Esophagus (tissue), 2 donors: ENCODE measurements at regions not wholly inside any gene's neighbourhood (a gene's known extent, or its start where the extent isn't known, plus 50 kb on each side); places are given as distances from the start of the nearest gene placed in this dataset.

ENCODE experiments used
- H3K27ac ChIP-seq, 2 donors: one replicate each; pipeline ENCODE4 v1.5.1; 2013; ENCODE audit warnings: low read depth in 2 of 2, mild to moderate bottlenecking in 2 of 2, inconsistent platforms in 1 of 2, low read length in 1 of 2, moderate library complexity in 1 of 2
- H3K27me3 ChIP-seq, 2 donors: one replicate each; pipeline ENCODE4 v1.6.1; 2013; ENCODE audit warnings: low read length in 2 of 2, control low read depth in 1 of 2, mild to moderate bottlenecking in 1 of 2; ENCODE audit not compliant: insufficient read depth in 2 of 2, control insufficient read depth in 1 of 2
- H3K36me3 ChIP-seq, 2 donors: one replicate each; pipeline ENCODE4 v1.6.1; 2013; ENCODE audit warnings: low read length in 1 of 2; ENCODE audit not compliant: control insufficient read depth in 2 of 2, insufficient read depth in 2 of 2
- H3K4me1 ChIP-seq, 2 donors: one replicate each; pipeline ENCODE4 v1.6.1; 2013; ENCODE audit warnings: low read length in 1 of 2; ENCODE audit not compliant: control insufficient read depth in 2 of 2, insufficient read depth in 2 of 2
- H3K4me3 ChIP-seq, 2 donors: one replicate each; pipeline ENCODE4 v1.5.1; 2013; ENCODE audit warnings: low read length in 2 of 2, mild to moderate bottlenecking in 2 of 2, low read depth in 1 of 2, moderate library complexity in 1 of 2
- H3K9me3 ChIP-seq, 2 donors: one replicate each; pipeline ENCODE4 v1.6.1; 2013; ENCODE audit warnings: mild to moderate bottlenecking in 2 of 2, low read depth in 1 of 2, low read length in 1 of 2, moderate library complexity in 1 of 2; ENCODE audit not compliant: control insufficient read depth in 2 of 2, insufficient read depth in 1 of 2
- WGBS, 2 donors: extraction: QIAGEN DNeasy Blood & Tissue Kit; methylation state at CpG; one replicate each; pipeline ENCODE4 v1.1.7; 2013; 5-methylcytosine and 5-hydroxymethylcytosine counted together
- donor health status: healthy with polysubstance abuse.
- donor health status: Bipolar disorder and iron deficiency.

DNA sequence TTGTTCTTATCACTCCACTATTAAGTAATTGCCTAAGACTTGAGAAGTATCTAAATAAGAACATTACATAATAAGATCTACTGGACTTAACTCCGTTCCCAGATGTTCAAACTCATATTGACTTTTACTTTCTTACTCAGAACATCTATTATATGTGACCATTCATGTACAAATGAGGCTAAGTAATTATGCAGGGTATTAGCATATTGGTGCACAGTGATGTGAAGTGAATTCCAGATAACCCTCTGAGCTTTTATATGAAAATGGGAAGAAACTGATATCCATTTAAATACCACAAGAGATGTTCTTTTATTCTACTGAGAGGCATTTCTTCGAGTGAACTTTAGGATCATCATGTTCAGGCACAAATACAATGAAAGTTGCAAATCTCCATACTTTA is 135.7 kb downstream of the ZPLD1 start:
- no peak overlapping the region for H3K4me3 ChIP-seq
- no peak overlapping the region for H3K27ac ChIP-seq
- H3K9me3 ChIP-seq, result no peaks in the 10 kb centered on the region
- no peaks in the 10 kb centered on the region for H3K27me3 ChIP-seq
- H3K4me1 ChIP-seq, result no peaks in the 10 kb centered on the region
- 46 to 51% methylated on average over 2 of the region's 2 CpGs for WGBS, 2 donors
- no peaks in the 10 kb centered on the region for H3K36me3 ChIP-seq

GRCh38 chr3:102571006-102571405 is 136.2 kb downstream of the ZPLD1 start:
- 90 to 91% methylated on average over 1 of the region's 1 CpG for WGBS, 2 donors
- H3K9me3 ChIP-seq, result no peaks in the 10 kb centered on the region
- H3K27ac ChIP-seq, result no peak overlapping the region
- no peaks in the 10 kb centered on the region for H3K36me3 ChIP-seq
- no peak overlapping the region for H3K4me3 ChIP-seq
- H3K27me3 ChIP-seq, result no peaks in the 10 kb centered on the region
- H3K4me1 ChIP-seq, result no peaks in the 10 kb centered on the region

DNA sequence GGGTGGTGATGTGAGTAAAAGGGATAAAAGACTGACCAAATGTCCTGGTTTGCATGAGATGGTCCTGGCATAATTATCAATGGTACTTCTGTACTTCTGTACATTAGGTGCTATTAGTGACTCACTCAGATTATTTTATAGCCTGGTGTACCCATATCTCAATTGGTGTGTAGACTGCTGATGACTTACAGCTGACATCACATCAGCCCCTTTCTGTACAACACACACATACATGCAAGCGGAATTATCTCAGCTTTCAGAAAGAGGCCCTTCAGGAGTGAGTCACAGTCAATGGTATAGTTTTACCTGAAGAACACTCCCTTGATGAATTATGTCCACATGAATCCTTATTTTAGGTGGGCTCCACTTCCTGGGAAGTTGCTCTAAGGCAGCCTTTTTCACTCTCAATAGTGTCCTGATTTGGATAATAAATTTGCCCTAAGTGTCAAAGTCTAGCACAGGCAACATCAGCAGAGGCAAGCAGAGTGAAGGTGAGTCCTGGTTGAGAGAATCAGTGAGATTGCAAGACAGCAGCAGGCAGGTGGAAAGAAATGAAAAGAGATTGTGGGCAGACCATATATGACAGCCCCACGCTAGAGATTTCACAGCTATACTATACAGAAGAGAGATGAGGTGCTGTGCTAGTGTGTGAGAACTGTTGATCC is 137.0 kb downstream of the ZPLD1 start:
- no peaks in the 10 kb centered on the region for H3K36me3 ChIP-seq
- WGBS, 2 donors, result 82 to 85% methylated on average over 2 of the region's 2 CpGs
- no peak overlapping the region for H3K4me3 ChIP-seq
- no peaks in the 10 kb centered on the region for H3K4me1 ChIP-seq
- no peaks in the 10 kb centered on the region for H3K27me3 ChIP-seq
- H3K27ac ChIP-seq, result no peak overlapping the region
- no peaks in the 10 kb centered on the region for H3K9me3 ChIP-seq

- WGBS, 2 donors, result 82 to 83% methylated on average over 3 of the region's 3 CpGs
- H3K27ac ChIP-seq, result no peak overlapping the region
These were observed 138.7 kb downstream of the ZPLD1 start for GRCh38 chr3:102573483-102574028.

GRCh38 chr3:102574355-102574754 is 139.5 kb downstream of the ZPLD1 start:
- H3K27me3 ChIP-seq, result no peaks in the 10 kb centered on the region
- no peak overlapping the region for H3K4me3 ChIP-seq
- H3K36me3 ChIP-seq, result no peaks in the 10 kb centered on the region
- no peaks in the 10 kb centered on the region for H3K4me1 ChIP-seq
- H3K9me3 ChIP-seq, result no peaks in the 10 kb centered on the region
- H3K27ac ChIP-seq, result no peak overlapping the region
- 71 to 72% methylated on average over 6 of the region's 6 CpGs for WGBS, 2 donors

More at GRCh38 chr3:102573483-102574028, 138.7 kb downstream of the ZPLD1 start:
- no peaks in the 10 kb centered on the region for H3K27me3 ChIP-seq
- no peaks in the 10 kb centered on the region for H3K9me3 ChIP-seq
- no peaks in the 10 kb centered on the region for H3K4me1 ChIP-seq
- no peak overlapping the region for H3K4me3 ChIP-seq
- H3K36me3 ChIP-seq, result no peaks in the 10 kb centered on the region

DNA sequence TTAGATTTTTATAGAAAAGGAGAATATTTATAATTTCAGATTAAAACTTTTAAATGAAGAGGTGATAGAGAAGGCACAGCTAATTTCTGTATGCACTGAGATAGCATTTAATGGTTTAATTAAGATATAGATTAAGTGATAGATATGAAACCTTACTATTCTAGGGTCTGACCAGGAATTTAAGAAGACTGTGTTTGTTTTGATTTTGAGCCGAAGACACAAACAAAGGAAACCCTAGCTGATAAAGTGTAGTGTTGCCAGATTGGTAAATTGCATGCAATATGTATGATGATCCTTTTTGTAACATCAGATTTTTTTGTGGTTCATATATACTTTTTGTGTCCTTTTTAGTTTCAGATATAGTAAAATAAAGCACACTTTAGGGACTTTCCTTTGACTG is 141.8 kb downstream of the ZPLD1 start:
- 65 to 69% methylated on average over 1 of the region's 1 CpG for WGBS, 2 donors
- H3K27ac ChIP-seq, result no peak overlapping the region
- no peaks in the 10 kb centered on the region for H3K9me3 ChIP-seq
- H3K27me3 ChIP-seq, result no peaks in the 10 kb centered on the region
- H3K4me3 ChIP-seq, result no peak overlapping the region
- H3K4me1 ChIP-seq, result no peaks in the 10 kb centered on the region
- no peaks in the 10 kb centered on the region for H3K36me3 ChIP-seq

- Histone ChIP-seq H3K9me3 (no peaks in the 10 kb centered on the region), H3K27me3 (no peaks in the 10 kb centered on the region), H3K4me1 (no peaks in the 10 kb centered on the region), H3K4me3 (no peak overlapping the region), H3K36me3 (no peaks in the 10 kb centered on the region), H3K27ac (no peak overlapping the region)
- WGBS, 2 donors, result 92 to 100% methylated on average over 1 of the region's 1 CpG
These were observed 142.4 kb downstream of the ZPLD1 start for GRCh38 chr3:102577082-102577789.

- no peaks in the 10 kb centered on the region for H3K36me3 ChIP-seq
- no peaks in the 10 kb centered on the region for H3K27me3 ChIP-seq
- H3K4me3 ChIP-seq, result no peak overlapping the region
- H3K27ac ChIP-seq, result no peak overlapping the region
- no peaks in the 10 kb centered on the region for H3K4me1 ChIP-seq
- no peaks in the 10 kb centered on the region for H3K9me3 ChIP-seq
These were observed 145.9 kb downstream of the ZPLD1 start for GRCh38 chr3:102580760-102581159.

DNA sequence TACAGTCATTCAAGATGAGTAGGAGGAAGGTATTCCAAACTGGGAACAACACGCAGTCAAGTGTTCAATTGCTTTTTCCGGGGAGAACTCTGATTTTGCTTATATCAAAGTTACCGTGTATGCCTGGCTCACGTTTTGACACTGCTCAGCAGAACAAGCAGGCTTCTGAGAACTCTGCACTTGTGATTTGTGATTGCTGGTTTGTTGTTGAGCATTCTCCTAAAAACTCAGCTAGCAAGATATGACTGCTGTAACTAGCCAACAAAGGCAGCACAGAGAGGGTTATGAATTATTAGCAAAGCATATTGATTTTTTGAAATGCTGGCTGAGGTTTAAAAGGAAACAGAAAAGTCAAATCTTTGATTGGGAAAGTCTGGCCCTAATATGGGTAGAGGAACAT is 151.7 kb downstream of the ZPLD1 start:
- no peaks in the 10 kb centered on the region for H3K4me1 ChIP-seq

More for the DNA sequence above, 151.7 kb downstream of the ZPLD1 start:
- Histone ChIP-seq H3K36me3 (no peaks in the 10 kb centered on the region), H3K27ac (no peak overlapping the region), H3K9me3 (no peaks in the 10 kb centered on the region), H3K4me3 (no peak overlapping the region), H3K27me3 (no peaks in the 10 kb centered on the region)
- 71 to 81% methylated on average over 4 of the region's 4 CpGs for WGBS, 2 donors
